LNCAP (cell line): ENCODE measurements at regions not wholly inside any gene's neighbourhood (a gene's known extent, or its start where the extent isn't known, plus 50 kb on each side); places are given as distances from the start of the nearest gene placed in this dataset.

Experiments
- TF ChIP-seq, protein P1 (sequence below): fragments of 450-650 bp; IDR thresholded peaks from 2 replicates; pipeline ENCODE4 v1.5.1; 2017; ENCODE audit warnings: mild to moderate bottlenecking

DNA sequence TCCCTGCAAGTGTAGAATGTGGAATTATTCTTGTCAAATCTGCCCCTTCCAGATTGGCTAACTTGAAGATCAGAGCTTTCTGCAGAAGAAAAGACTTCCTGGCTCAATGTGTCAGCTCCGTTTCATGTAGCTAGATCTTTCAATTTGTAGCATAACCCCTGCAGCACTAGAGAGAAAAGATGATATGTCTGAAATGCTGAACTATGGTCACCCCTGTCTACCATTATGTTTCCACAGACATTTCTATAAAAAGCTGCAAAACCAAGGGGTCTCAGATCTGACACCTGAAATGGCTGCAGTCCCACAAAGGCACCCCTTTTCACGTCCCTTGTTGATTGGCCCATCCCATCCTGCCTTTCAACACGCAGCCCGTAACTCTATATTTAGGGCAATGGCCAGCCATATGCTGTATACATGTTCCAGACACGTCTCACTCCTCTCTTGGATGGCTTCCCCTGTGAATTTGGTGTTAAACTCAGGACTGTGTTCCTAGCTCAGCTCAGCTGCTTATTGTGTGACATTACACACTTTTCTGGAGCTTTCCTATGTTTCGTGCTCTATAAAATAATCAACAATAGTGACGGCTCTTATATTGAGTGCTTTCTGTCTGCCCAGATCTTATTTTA lies 648.6 kb upstream of the CELF2 start:
- TF ChIP-seq, protein P1, sequence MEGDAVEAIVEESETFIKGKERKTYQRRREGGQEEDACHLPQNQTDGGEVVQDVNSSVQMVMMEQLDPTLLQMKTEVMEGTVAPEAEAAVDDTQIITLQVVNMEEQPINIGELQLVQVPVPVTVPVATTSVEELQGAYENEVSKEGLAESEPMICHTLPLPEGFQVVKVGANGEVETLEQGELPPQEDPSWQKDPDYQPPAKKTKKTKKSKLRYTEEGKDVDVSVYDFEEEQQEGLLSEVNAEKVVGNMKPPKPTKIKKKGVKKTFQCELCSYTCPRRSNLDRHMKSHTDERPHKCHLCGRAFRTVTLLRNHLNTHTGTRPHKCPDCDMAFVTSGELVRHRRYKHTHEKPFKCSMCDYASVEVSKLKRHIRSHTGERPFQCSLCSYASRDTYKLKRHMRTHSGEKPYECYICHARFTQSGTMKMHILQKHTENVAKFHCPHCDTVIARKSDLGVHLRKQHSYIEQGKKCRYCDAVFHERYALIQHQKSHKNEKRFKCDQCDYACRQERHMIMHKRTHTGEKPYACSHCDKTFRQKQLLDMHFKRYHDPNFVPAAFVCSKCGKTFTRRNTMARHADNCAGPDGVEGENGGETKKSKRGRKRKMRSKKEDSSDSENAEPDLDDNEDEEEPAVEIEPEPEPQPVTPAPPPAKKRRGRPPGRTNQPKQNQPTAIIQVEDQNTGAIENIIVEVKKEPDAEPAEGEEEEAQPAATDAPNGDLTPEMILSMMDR: no peak

DNA sequence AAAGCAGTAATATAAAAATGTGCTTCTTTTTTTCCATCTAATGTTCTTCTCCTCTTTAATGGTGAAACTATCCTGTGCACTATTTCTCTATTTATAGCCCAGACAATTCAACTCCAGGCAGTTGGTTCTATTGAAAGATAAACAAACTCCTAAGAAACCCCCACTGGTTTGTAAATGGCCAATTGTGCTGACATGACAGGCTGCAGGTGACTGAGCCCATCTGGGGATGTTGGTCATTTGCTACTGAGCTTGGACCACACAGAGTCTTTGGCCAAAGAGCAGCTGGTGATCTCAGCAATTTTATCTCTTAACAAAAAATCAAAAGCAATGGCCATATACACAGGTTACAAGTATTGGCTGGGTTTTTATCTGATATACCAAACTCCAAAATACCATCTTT lies 631.8 kb upstream of the CELF2 start:
- TF ChIP-seq, protein P1: no peak

DNA sequence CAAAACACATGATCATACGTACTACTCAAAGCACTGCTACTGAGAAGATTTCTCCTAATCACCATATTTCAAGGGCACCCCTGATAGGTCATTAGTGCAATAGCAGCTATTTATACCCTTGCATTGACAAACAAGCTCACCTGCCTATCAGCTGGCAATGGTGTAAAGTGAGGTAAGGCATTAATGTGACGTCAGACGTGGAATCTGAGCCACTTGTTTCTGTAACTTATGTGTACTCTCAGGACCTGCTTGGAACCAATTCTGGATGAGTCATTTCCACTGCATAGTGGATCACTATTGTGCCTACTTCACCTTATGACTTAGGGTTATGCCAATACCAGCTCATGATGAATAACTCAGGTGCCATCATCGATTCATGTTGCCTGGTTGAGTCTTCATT lies 628.5 kb upstream of the CELF2 start:
- TF ChIP-seq, protein P1: no peak

DNA sequence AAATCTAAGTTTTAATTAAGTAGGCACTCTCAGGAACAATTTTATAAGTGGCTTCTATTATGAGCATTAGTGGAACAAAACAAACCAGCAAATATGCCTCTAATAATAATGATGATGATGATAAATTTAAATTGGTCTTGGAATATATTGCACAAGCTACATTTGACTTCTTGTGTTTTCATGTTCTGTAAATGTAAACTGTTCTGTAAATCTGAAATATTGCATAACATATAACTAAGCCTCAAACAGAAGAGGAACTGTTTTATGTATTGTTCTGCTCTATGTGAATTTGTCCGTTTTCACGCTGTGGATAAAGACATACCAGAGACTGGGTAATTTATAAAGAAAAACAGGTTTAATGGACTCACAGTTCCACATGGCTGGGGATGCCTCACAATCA lies 625.2 kb upstream of the CELF2 start:
- TF ChIP-seq, protein P1: no peak

DNA sequence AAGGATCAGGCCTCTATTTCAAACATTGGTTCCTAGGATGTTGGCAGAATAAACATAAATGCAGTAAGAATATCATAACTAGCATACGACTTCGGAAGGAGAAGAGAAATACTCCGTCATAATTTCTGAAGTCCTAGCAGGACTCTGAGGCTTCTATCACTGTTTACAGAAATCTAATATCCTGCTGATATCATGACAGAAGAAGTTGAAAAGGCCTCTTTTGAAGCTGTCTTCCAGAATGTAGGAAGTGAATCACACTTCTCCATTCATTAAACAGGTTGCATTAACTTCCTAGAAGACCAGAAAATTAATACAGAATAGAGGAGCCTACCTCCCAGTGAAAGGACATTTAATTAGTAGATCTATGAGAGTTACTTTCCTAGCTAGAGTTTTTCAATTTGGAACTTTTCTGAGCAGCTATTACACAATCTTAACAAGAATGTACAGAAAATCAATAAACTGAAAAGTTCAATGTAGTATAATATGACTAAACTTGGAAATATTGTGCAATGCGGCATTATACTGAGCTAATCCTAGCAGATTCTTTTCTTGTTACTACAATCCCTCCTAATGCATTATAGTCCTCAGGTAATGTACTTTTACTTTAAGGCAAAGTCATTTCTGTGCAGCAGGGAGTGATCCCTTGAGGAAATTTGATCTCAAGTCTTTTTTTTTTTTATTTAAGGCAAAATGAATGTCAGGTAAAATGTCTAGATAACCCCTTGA lies 622.6 kb upstream of the CELF2 start:
- TF ChIP-seq, protein P1: no peak

DNA sequence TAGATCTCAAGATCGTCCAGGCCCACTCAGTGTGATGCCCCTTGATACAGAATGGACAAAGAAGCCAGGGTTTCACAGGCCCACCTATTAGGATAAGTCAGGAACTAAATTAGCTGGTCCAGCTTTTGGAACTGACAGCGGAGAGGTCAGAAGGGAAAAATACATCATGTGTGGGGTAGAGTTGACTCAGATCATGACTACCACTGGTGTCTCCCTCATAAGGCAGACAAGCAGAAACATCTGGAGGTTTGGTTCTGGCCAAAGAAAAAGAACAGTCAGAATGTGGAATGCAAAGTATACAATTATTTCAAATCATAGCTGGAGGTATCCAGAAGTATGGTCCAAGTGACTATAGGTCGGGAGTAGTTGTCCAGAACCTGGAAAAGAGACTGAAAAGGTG lies 621.1 kb upstream of the CELF2 start:
- TF ChIP-seq, protein P1: no peak

DNA sequence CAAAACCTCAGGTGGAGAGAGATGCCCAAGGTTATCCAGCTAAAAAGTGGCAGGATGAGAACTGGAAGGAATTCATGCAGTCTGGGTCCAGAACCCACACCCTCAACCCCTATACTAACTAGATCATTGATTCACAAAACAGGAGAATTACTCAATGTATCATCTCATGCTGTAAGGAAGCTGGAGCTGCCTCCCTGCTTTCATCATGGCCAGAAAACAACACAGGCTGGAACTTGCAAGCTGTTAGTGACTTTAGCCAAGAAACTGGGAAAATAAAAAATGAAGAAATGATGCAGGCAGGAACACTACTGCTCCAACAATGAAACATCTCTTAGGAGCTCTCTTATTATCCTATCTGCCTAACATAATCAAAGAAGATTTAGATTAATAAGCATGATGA lies 619.8 kb upstream of the CELF2 start:
- TF ChIP-seq, protein P1: no peak

DNA sequence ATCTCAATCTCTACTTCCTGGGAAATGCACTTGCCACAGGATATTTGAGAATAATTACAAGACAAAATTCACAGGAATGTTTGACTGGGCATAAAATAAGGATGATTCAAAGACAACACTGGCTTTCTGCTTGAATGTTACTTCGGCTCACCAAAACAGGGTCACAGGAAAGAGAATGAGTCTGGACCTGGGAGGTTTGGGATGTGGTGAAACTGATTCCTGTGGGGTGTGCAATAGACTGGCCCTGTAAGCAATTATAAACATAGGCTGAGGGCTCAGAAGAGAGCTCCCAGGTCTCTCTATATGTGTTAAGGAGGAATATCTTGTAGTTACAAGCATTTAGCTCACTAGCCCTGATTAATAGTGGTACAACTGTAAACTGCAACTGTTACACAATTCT lies 613.9 kb upstream of the CELF2 start:
- TF ChIP-seq, protein P1: no peak
